Peyer's patch (tissue), 4 donors: ENCODE measurements at regions not wholly inside any gene's neighbourhood (a gene's known extent, or its start where the extent isn't known, plus 50 kb on each side); places are given as distances from the start of the nearest gene placed in this dataset.

Experiments used
- CTCF ChIP-seq, 6 experiments: fragments of 450-650 bp in 4 of 6; fragments of 200-600 bp in 2 of 6; sonication (generic) in 1 of 6; IDR thresholded peaks; one replicate each; pipeline ENCODE4 v1.5.1; 2017 to 2019; ENCODE audit warnings: antibody characterized with exemption in 6 of 6, mild to moderate bottlenecking in 3 of 6, moderate library complexity in 1 of 6
- POLR2A ChIP-seq, 2 donors: fragments of 450-650 bp; IDR thresholded peaks; one replicate each; pipeline ENCODE4 v1.5.1; 2017; ENCODE audit warnings: antibody characterized with exemption in 2 of 2, mild to moderate bottlenecking in 2 of 2, moderate library complexity in 2 of 2

DNA sequence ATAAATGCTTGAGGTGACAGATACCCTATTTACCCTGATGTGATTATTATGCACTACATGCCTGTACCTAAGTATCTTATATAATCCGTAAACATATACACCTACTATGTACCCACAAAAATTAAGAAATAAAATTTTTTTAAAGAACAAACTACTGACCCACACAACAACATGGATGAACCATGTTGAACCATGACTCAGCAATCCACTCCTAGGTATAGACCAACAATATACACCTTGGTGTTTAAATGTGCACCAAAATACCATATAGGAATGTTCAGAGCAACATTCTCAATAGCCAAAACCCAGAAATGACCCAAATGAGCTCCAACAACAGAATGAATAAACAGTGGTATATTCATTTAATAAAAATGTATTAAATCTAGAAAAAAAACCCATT lies 245.1 kb downstream of the GXYLT1 start:
- TF ChIP-seq CTCF (IDR thresholded peaks at IDR 0.05) (no peak), POLR2A (IDR thresholded peaks at IDR 0.05) (no peak)
